ENCODE measurements at regions not wholly inside any gene's neighbourhood (a gene's known extent, or its start where the extent isn't known, plus 50 kb on each side); places are given as distances from the start of the nearest gene placed in this dataset.

GRCh38 chr14:100463937-100464336 lies 123.3 kb downstream of the BEGAIN start:
- in situ Hi-C loops (cut with HindIII; ENCODE audit: low sequenced_read_pairs) = no loop called here

- in situ Hi-C loops (cut with HindIII; ENCODE audit: low sequenced_read_pairs) = no loop called here
These were observed 120.9 kb downstream of the BEGAIN start for GRCh38 chr14:100466111-100466856.

- in situ Hi-C loops (cut with HindIII; ENCODE audit: low sequenced_read_pairs) = no loop called here
These were observed 120.0 kb downstream of the BEGAIN start for GRCh38 chr14:100467046-100467750.

GRCh38 chr14:100467939-100468338 lies 119.3 kb downstream of the BEGAIN start:
- in situ Hi-C loops (cut with HindIII; ENCODE audit: low sequenced_read_pairs) = no loop called here

GRCh38 chr14:100468557-100468956 lies 118.7 kb downstream of the BEGAIN start:
- in situ Hi-C loops (cut with HindIII; ENCODE audit: low sequenced_read_pairs) = no loop called here

- in situ Hi-C loops (cut with HindIII; ENCODE audit: low sequenced_read_pairs) = no loop called here
These were observed 117.3 kb downstream of the BEGAIN start for GRCh38 chr14:100469632-100470522.

- in situ Hi-C loops (cut with HindIII; ENCODE audit: low sequenced_read_pairs) = no loop called here
These were observed 116.7 kb downstream of the BEGAIN start for GRCh38 chr14:100470523-100470897.

- in situ Hi-C loops (cut with HindIII; ENCODE audit: low sequenced_read_pairs) = no loop called here
These were observed 115.7 kb downstream of the BEGAIN start for GRCh38 chr14:100471441-100472093.

- in situ Hi-C loops (cut with HindIII; ENCODE audit: low sequenced_read_pairs) = no loop called here
These were observed 115.1 kb downstream of the BEGAIN start for GRCh38 chr14:100472094-100472455.

- in situ Hi-C loops (cut with HindIII; ENCODE audit: low sequenced_read_pairs) = no loop called here
These were observed 114.7 kb downstream of the BEGAIN start for GRCh38 chr14:100472491-100472890.

GRCh38 chr14:100473249-100473648 lies 114.0 kb downstream of the BEGAIN start:
- in situ Hi-C loops (cut with HindIII; ENCODE audit: low sequenced_read_pairs) = no loop called here

- in situ Hi-C loops (cut with HindIII; ENCODE audit: low sequenced_read_pairs) = no loop called here
These were observed 113.0 kb downstream of the BEGAIN start for GRCh38 chr14:100474196-100474595.

GRCh38 chr14:100475268-100475667 lies 111.9 kb downstream of the BEGAIN start:
- in situ Hi-C loops (cut with HindIII; ENCODE audit: low sequenced_read_pairs) = no loop called here

- in situ Hi-C loops (cut with HindIII; ENCODE audit: low sequenced_read_pairs) = no loop called here
These were observed 111.0 kb downstream of the BEGAIN start for GRCh38 chr14:100476012-100476822.

- in situ Hi-C loops (cut with HindIII; ENCODE audit: low sequenced_read_pairs) = no loop called here
These were observed 102.5 kb downstream of the BEGAIN start for GRCh38 chr14:100484531-100485267.

GRCh38 chr14:100486025-100486828 lies 101.0 kb downstream of the BEGAIN start:
- in situ Hi-C loops (cut with HindIII; ENCODE audit: low sequenced_read_pairs) = no loop called here
